LNCaP clone FGC (cell line): ENCODE measurements at regions not wholly inside any gene's neighbourhood (a gene's known extent, or its start where the extent isn't known, plus 50 kb on each side); places are given as distances from the start of the nearest gene placed in this dataset.

ENCODE experiments used
- DNase-seq: peaks from one replicate; pipeline ENCODE4 v3.0.0-alpha.2; 2011; ENCODE audit warnings: low read depth
- H3K4me3 ChIP-seq: 2 replicates; pipeline ENCODE4 v1.5.1; 2011; ENCODE audit warnings: mild to moderate bottlenecking, low read depth, low read length, control low read depth
- TF ChIP-seq, protein P1 (sequence below): IDR thresholded peaks from 2 replicates; pipeline ENCODE4 v1.5.1; 2012; ENCODE audit warnings: mild to moderate bottlenecking; ENCODE audit not compliant: control insufficient read depth, insufficient read depth; ENCODE audit errors: extremely low read depth

DNA sequence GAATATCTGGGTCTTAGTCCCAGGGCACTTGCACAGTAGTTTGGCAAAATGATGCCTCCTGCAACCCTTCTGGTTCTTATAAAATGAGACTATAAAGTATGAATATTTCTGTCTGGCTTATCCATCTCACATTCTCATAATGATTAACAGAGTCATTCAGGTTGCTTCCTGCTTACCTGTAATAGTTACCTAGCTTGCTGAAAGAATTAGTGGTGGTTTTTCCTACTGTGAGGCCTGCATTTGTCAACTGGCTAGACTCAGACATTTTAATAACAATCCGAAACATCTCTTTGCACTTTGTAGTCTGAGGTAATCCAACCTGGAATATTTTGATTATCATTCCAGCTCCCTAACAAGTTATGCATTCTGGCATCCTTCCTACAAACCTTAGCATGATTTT lies 75.6 kb upstream of the POU1F1 start:
- TF ChIP-seq, protein P1, sequence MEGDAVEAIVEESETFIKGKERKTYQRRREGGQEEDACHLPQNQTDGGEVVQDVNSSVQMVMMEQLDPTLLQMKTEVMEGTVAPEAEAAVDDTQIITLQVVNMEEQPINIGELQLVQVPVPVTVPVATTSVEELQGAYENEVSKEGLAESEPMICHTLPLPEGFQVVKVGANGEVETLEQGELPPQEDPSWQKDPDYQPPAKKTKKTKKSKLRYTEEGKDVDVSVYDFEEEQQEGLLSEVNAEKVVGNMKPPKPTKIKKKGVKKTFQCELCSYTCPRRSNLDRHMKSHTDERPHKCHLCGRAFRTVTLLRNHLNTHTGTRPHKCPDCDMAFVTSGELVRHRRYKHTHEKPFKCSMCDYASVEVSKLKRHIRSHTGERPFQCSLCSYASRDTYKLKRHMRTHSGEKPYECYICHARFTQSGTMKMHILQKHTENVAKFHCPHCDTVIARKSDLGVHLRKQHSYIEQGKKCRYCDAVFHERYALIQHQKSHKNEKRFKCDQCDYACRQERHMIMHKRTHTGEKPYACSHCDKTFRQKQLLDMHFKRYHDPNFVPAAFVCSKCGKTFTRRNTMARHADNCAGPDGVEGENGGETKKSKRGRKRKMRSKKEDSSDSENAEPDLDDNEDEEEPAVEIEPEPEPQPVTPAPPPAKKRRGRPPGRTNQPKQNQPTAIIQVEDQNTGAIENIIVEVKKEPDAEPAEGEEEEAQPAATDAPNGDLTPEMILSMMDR, result no peak
- DNase-seq, result no peak
- H3K4me3 ChIP-seq, result no peak overlapping the region

DNA sequence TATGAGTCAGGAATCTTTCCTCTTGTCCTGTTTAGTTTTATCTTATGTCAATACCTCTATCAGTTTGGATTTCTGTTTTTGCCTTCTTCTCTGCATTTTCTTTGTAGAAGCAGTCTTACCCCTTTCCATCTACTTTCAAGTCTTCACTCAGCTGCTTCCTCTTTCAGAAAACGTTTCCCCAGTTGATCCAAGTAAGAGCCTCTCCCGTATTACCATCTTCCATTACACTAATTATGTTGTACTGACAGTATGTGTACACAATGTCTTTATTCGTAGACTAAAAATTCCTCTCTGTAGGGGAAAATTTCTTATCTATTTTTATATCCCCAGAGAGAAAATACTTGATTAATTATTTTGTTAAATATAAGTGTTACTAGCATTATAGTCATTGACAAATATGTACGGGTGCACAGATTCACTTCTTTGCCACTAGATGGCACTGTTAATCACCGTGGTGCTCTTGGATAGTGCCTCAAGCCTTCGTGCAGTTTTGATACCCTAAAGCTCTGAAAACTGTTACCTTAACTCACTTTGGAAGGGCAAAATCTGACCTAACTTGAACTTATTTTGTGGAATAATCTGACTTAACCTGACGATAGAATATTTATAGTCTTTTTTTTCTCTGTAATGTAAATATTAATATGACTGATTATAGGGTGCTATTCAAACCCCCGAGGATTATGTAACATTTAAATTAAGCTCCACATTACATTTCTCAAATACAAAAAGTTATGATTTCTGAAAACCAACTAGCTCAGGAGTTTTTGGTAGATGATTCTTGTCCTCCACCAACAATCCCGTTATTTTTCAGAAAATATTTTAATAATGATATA lies 74.2 kb upstream of the POU1F1 start:
- no peak overlapping the region for H3K4me3 ChIP-seq
- no peak for DNase-seq
- TF ChIP-seq, protein P1, result peak; percentile 88

DNA sequence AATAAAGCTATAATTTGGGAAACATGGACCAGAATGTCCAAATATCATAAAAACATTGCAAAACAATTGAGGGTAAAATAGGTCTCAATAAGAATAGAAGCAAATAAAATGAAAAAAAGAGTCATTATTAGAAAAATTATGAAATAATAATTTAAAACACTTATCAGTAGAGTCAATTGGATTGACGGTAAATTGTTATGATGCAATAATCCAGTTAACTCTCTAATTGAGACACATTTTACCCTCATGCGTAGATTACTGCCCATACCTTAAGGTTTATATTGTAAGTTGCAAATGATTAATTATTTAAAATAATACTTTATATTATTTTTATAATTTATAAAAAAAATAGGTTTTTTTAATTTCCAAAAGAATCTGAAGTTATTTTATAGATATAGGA lies 73.4 kb upstream of the POU1F1 start:
- H3K4me3 ChIP-seq, result no peak overlapping the region
- no peak for DNase-seq
- TF ChIP-seq, protein P1, result no peak

DNA sequence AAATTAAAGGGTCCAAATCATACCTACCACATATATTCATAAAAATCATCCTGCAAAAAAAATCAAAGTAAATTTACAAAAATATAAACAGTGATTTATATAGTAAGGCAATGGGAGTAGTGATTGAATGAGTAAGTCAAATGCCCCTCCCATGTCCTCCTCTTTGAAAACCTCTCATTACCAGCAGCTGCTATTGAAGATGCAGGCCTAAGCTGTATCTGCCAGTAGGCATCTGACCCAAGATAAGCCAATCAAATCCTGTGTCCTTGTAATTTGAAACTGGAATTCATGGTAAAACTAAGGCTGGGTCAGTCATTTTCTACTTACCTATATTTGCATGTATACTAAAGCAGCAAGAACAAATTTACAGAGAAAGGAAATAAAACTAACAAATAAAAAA lies 60.4 kb upstream of the POU1F1 start:
- no peak for DNase-seq
- H3K4me3 ChIP-seq, result no peak overlapping the region
- TF ChIP-seq, protein P1, result no peak

DNA sequence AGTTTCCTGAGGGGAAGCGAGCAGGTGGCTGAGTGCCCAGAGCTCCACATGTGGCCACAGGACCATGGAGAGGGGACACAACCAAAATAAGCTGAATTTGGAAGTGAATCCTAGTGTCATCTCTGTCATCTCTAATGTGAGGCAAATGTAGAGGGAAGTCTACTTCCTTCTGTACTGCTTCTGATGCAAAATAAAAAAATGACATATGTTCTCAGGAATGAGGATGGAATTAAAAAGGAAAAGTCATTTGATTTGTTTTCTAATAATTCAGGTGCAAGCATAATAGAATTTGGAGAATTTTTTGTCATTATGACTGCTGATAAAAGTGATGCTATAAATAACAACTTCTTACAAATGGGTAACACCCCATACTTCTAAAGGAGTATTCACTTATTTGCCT lies 59.5 kb upstream of the POU1F1 start:
- H3K4me3 ChIP-seq, result no peak overlapping the region
- TF ChIP-seq, protein P1, result no peak
- no peak for DNase-seq

DNA sequence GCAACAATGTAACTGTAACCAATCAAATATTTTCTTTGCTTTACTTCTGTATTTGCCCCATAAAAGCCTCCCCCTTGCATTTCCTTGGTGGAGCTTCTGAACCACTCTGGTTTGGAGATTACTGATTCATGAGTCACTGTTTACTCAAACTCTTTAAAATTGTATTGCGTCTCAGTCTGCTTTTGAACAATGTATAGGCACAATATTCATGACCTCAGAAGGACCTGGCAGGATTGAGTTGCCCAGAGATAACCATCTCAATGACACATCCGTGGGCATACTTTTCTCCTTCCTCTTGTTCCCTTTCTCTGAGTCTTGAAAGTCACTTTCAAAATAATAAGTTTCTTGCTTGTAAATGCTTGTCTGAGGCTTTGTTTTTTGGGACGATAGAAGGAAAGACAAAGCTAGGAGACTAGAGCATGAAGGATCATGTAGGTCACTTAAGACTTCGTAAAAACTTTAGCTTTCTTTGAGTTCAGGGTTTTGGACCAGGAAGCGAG lies 57.1 kb upstream of the POU1F1 start:
- H3K4me3 ChIP-seq, result no peak overlapping the region
- TF ChIP-seq, protein P1, result no peak
- peak; percentile 83 for DNase-seq

DNA sequence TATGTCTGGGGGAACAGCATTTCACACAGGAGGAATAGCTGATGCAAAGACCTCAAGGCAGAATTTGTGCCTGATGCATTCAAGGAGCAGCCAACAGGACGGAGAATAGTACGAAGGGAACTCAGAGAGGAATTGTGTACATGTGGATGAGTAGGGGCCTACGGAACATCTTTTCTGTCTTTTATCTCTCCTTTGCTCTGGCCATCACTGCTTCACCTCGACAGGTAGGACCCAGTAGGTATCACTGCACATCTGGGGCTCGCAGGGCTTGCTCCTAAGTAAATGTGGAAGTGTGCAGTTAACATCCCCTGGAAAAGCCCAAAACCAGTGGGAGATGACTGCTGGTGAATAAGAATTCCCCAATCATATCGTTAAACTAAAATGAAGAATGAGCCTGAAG lies 56.4 kb upstream of the POU1F1 start:
- no peak for DNase-seq
- TF ChIP-seq, protein P1, result no peak
- no peak overlapping the region for H3K4me3 ChIP-seq
